Astrocyte of the spinal cord (primary cell): ENCODE measurements at regions not wholly inside any gene's neighbourhood (a gene's known extent, or its start where the extent isn't known, plus 50 kb on each side); places are given as distances from the start of the nearest gene placed in this dataset.

Source experiments
- DNase-seq: peaks from one replicate; pipeline ENCODE4 v3.0.0; 2011; ENCODE audit warnings: low read depth, low spot score
- H3K4me3 ChIP-seq: 2 replicates; pipeline ENCODE4 v1.5.1; 2011; ENCODE audit warnings: low read depth, mild to moderate bottlenecking, low read length, moderate library complexity
- CTCF ChIP-seq: IDR thresholded peaks from 2 replicates; pipeline ENCODE4 v1.5.1; 2012; ENCODE audit warnings: low read depth, mild to moderate bottlenecking, low read length, inconsistent platforms
- in situ Hi-C: cut with HindIII; loops from 2 replicates; pipeline ENCODE4 v1.10.0; 2017; ENCODE audit warnings: low sequenced_read_pairs

GRCh38 chrX:150200820-150201287 is 162.3 kb upstream of the MAMLD1 start:
- no peak for TF ChIP-seq CTCF
- peak; percentile 98 for DNase-seq
- no peak overlapping the region for H3K4me3 ChIP-seq
- in situ Hi-C loops, result no loop called here

DNA sequence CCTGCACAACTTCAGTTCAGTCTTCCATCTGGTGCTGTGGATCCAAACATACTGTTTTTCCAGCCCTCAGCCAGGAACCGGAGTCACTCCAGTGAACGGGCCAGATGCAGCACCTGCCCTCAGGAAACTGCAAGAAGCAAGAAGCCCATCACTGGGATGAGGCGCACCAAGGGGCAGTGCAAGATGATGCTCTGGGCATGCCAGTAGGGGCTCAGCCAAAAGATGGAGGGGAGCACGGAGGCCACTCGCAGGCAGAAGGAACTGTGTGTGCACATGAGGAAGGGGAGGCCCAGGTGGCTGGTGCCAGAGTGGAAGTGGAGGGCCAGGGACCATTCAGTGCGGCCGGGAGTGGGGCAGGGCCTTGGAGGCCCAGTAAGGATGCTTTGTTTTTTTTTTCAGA is 161.7 kb upstream of the MAMLD1 start:
- in situ Hi-C loops, result no loop called here
- DNase-seq, result no peak
- TF ChIP-seq CTCF, result no peak
- no peak overlapping the region for H3K4me3 ChIP-seq

DNA sequence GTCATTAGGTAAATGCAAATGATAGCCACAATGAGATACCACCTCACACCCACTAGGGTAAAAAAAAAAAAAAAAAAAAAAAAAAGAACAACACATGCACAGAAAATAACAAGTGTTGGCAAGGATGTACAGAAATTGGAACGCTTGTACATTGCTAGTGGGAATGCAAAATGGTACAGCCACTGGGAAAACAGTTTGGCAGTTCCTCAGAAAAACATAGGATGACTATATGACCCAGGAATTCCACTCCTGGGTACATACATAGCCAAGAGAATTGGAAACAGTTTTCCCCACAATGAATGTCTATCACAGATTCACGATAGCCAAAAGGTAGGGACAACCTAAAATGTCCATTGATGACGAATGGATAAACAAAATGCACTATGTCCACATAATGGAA is 161.3 kb upstream of the MAMLD1 start:
- DNase-seq, result peak; percentile 18
- no peak for TF ChIP-seq CTCF
- no peak overlapping the region for H3K4me3 ChIP-seq
- in situ Hi-C loops, result no loop called here

GRCh38 chrX:150202641-150203247 is 160.4 kb upstream of the MAMLD1 start:
- no peak overlapping the region for H3K4me3 ChIP-seq
- no peak for TF ChIP-seq CTCF
- in situ Hi-C loops, result no loop called here
- DNase-seq, result no peak

GRCh38 chrX:150203248-150203645 is 159.9 kb upstream of the MAMLD1 start:
- DNase-seq, result no peak
- TF ChIP-seq CTCF, result no peak

GRCh38 chrX:150205011-150205410 is 158.1 kb upstream of the MAMLD1 start:
- in situ Hi-C loops, result no loop called here
- no peak for TF ChIP-seq CTCF
- no peak overlapping the region for H3K4me3 ChIP-seq
- DNase-seq, result no peak

More at GRCh38 chrX:150203248-150203645, 159.9 kb upstream of the MAMLD1 start:
- no peak overlapping the region for H3K4me3 ChIP-seq
- in situ Hi-C loops, result no loop called here
